Calu3 (cell line): ENCODE measurements at regions not wholly inside any gene's neighbourhood (a gene's known extent, or its start where the extent isn't known, plus 50 kb on each side); places are given as distances from the start of the nearest gene placed in this dataset.
"Not testable (repeated sequence)": the region's sequence is repeated elsewhere in the genome, so short reads cannot be mapped to it uniquely, and the experiment has no call there.

ENCODE experiments used
- BruUV-seq: library from RNA; stranded (reverse); fragments of 400-500 nt; replicated peaks from 2 replicates; lab custom pipeline; 2021; lab: Mats Ljungman, UMichigan
- CTCF ChIA-PET: fragments of 300-600 bp; sonication (Branson Sonifier 250); formaldehyde crosslinking; loops from one replicate; lab custom pipeline; 2022; ENCODE audit warnings: antibody characterized with exemption; lab: Charles Lee
- DNase-seq: peaks from one replicate; pipeline ENCODE4 v3.0.0; 2022
- H3K27ac Mint-ChIP-seq: one replicate; pipeline ENCODE4 v1.8.0; 2022; ENCODE audit warnings: mixed read lengths; ENCODE audit not compliant: unreplicated experiment
- H3K27me3 Mint-ChIP-seq: one replicate; pipeline ENCODE4 v1.8.0; 2022; ENCODE audit warnings: mixed read lengths; ENCODE audit not compliant: unreplicated experiment
- H3K36me3 Mint-ChIP-seq: one replicate; pipeline ENCODE4 v1.8.0; 2022; ENCODE audit warnings: mild to moderate bottlenecking, moderate library complexity, mixed read lengths; ENCODE audit not compliant: insufficient read depth, unreplicated experiment
- H3K4me1 Mint-ChIP-seq: one replicate; pipeline ENCODE4 v1.8.0; 2022; ENCODE audit warnings: mild to moderate bottlenecking, low read depth, mixed read lengths; ENCODE audit not compliant: unreplicated experiment
- H3K4me3 Mint-ChIP-seq: one replicate; pipeline ENCODE4 v1.8.0; 2022; ENCODE audit warnings: mild to moderate bottlenecking, low read depth, moderate library complexity, mixed read lengths; ENCODE audit not compliant: unreplicated experiment
- H3K9me3 Mint-ChIP-seq: one replicate; pipeline ENCODE4 v1.8.0; 2022; ENCODE audit warnings: low read depth, mixed read lengths; ENCODE audit not compliant: unreplicated experiment
- intact Hi-C: fragments of 100-400 bp; cut with micrococcal nuclease; formaldehyde crosslinking; loops from one replicate; pipeline ENCODE4 v1.10.0; 2022; ENCODE audit not compliant: unreplicated experiment
- TF ChIP-seq, protein P1 (sequence below): fragments of 200-600 bp; IDR thresholded peaks from one replicate; pipeline ENCODE4 v1.8.0; 2022; ENCODE audit warnings: antibody characterized with exemption; ENCODE audit not compliant: unreplicated experiment

- CTCF ChIA-PET, H3K9me3 Mint-ChIP-seq, H3K4me1 Mint-ChIP-seq, H3K4me3 Mint-ChIP-seq, BruUV-seq, H3K36me3 Mint-ChIP-seq, DNase-seq, intact Hi-C loops, H3K27me3 Mint-ChIP-seq, H3K27ac Mint-ChIP-seq: not testable (repeated sequence)
These were observed 76.5 kb upstream of the LINC00632 start for GRCh38 chrX:140633105-140633504.

- CTCF ChIA-PET, result no interaction called here
- no peaks in the 10 kb centered on the region for H3K4me1 Mint-ChIP-seq
- H3K27ac Mint-ChIP-seq, result no peak overlapping the region
- no peak for DNase-seq
- H3K36me3 Mint-ChIP-seq, result no peaks in the 10 kb centered on the region
- no TSS peak for BruUV-seq
- H3K27me3 Mint-ChIP-seq, result no peaks in the 10 kb centered on the region
- TF ChIP-seq, protein P1, sequence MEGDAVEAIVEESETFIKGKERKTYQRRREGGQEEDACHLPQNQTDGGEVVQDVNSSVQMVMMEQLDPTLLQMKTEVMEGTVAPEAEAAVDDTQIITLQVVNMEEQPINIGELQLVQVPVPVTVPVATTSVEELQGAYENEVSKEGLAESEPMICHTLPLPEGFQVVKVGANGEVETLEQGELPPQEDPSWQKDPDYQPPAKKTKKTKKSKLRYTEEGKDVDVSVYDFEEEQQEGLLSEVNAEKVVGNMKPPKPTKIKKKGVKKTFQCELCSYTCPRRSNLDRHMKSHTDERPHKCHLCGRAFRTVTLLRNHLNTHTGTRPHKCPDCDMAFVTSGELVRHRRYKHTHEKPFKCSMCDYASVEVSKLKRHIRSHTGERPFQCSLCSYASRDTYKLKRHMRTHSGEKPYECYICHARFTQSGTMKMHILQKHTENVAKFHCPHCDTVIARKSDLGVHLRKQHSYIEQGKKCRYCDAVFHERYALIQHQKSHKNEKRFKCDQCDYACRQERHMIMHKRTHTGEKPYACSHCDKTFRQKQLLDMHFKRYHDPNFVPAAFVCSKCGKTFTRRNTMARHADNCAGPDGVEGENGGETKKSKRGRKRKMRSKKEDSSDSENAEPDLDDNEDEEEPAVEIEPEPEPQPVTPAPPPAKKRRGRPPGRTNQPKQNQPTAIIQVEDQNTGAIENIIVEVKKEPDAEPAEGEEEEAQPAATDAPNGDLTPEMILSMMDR, result no peak
- H3K9me3 Mint-ChIP-seq, result peaks cover 6% of the 10 kb centered on the region
- intact Hi-C loops, result no loop called here
- H3K4me3 Mint-ChIP-seq, result no peak overlapping the region
These were observed 101.4 kb upstream of the LINC00632 start for GRCh38 chrX:140608111-140608510.

GRCh38 chrX:140602140-140602539 lies 97.3 kb upstream of the SOX3 start:
- H3K27me3 Mint-ChIP-seq, result no peaks in the 10 kb centered on the region
- H3K4me3 Mint-ChIP-seq, result no peak overlapping the region
- intact Hi-C loops, result no loop called here
- peaks cover 14% of the 10 kb centered on the region for H3K9me3 Mint-ChIP-seq
- TF ChIP-seq, protein P1, result no peak
- no peak for DNase-seq
- CTCF ChIA-PET, result interaction anchor here (0.7 kb wide), 1 partner anchor 11 kb away, joined by 3 read pairs; no protein-coding TSS in a partner anchor
- BruUV-seq, result no TSS peak
- H3K36me3 Mint-ChIP-seq, result no peaks in the 10 kb centered on the region
- no peak overlapping the region for H3K27ac Mint-ChIP-seq
- H3K4me1 Mint-ChIP-seq, result no peaks in the 10 kb centered on the region

- TF ChIP-seq, protein P1, result no peak
- CTCF ChIA-PET, result no interaction called here
- Mint-ChIP-seq H3K27me3 (no peaks in the 10 kb centered on the region), H3K9me3 (peaks cover 16% of the 10 kb centered on the region), H3K4me1 (no peaks in the 10 kb centered on the region), H3K4me3 (no peak overlapping the region), H3K36me3 (no peaks in the 10 kb centered on the region), H3K27ac (no peak overlapping the region)
- intact Hi-C loops, result no loop called here
- no peak for DNase-seq
- BruUV-seq, result no TSS peak
These were observed 95.0 kb upstream of the SOX3 start for GRCh38 chrX:140599851-140600250.

GRCh38 chrX:140589657-140590056 lies 84.8 kb upstream of the SOX3 start:
- intact Hi-C loops, result no loop called here
- no peaks in the 10 kb centered on the region for H3K4me1 Mint-ChIP-seq
- no peaks in the 10 kb centered on the region for H3K36me3 Mint-ChIP-seq
- H3K4me3 Mint-ChIP-seq, result no peak overlapping the region
- H3K27me3 Mint-ChIP-seq, result no peaks in the 10 kb centered on the region
- DNase-seq, result no peak
- CTCF ChIA-PET, result no interaction called here
- no peaks in the 10 kb centered on the region for H3K9me3 Mint-ChIP-seq
- no peak overlapping the region for H3K27ac Mint-ChIP-seq
- no TSS peak for BruUV-seq
- TF ChIP-seq, protein P1, result no peak
